CD4-positive, alpha-beta T cell treated with Interferon gamma for 1 hour (primary cell): ENCODE measurements at regions not wholly inside any gene's neighbourhood (a gene's known extent, or its start where the extent isn't known, plus 50 kb on each side); places are given as distances from the start of the nearest gene placed in this dataset.
"Not testable (repeated sequence)": the region's sequence is repeated elsewhere in the genome, so short reads cannot be mapped to it uniquely, and the experiment has no call there.

Experiments
- DNase-seq: peaks from one replicate; pipeline ENCODE4 v3.0.0-alpha.2; 2020

DNA sequence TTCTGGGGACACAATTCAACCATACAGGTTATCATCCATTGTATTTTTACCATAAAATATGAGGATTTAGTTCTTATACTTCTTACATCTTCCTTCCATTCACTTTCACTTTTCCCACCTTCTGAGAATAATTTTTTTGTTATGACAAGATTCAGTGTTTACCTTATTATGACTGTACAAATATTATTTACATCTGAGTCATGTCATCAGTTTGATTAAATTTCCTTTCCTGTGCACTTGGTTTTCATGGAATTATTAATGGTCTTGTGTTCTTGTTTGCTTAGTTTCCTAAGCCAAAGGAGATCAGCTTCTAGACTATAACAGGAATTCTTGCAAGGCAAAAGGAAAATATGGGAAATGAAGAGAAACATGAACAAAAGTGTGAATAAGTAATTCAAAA is 366.5 kb downstream of the TMEM38B start:
- no peak for DNase-seq

DNA sequence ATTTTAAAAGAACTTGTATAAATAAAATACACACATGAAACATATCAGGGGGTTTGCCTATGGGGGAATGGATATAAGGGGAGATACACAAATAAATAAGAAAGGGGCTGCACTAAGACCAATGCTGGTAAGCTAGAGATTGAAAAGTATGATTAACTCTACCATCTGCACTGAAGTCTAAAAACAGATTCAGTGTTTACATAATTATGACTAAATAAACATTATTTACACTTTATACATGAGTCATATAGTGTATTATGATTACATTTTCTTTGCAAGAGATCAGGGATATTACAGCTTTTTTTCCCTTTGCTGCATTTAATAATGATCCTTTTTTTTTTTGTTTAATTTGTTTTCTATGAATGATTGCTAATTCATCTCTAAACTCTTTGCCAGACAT is 367.9 kb downstream of the TMEM38B start:
- no peak for DNase-seq

DNA sequence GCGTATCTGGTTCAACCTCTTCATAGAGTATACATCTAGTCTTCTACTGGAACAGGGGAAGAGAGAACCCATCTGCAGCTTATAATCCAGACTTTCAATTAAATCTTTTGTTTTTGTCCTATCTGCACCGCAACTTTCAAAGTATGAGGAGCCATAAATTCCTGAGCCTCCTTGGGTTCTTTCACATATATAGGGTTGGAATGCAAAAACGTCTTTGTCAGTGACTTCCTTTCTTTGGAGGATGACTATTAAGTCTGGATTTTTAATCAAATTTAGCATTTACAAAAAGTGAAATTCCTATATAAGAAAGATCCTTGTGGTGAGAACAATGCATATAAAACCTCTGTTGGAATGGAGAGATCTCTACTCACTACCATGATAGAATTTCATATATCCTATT is 370.8 kb downstream of the TMEM38B start:
- DNase-seq: no peak

DNA sequence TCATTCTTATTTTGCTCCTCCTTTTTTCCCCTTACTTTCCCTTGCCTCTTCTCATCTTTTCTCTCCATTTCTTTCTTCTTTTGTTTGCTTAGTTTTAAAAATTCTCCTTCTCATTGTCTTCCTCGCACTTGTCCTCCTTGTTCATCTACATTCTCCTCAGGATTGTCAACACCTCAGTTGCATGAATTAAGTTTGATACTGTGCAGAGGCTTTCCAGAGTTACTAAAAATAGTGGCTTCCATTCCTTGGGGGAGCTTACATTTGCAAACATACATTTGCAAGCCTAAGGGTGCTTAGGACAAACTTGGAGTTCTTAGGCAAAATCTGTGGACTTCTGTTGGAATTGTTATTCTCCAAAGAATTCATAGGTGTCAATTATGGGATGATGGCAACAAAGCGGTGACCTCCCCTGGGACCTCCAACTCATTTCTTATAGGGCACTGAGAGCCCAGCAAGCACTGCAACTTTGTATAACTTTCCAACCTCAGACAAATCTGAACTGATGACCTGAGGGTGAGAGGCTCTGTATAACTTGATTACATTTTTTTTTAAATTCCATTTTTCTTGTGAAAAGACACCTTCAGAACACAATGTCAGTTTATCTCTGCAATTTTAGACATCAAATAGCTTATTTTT is 371.4 kb downstream of the TMEM38B start:
- DNase-seq: no peak

GRCh38 chr9:106066940-106067524 is 372.7 kb downstream of the TMEM38B start:
- no peak for DNase-seq

- no peak for DNase-seq
These were observed 374.9 kb downstream of the TMEM38B start for GRCh38 chr9:106069241-106069640.

DNA sequence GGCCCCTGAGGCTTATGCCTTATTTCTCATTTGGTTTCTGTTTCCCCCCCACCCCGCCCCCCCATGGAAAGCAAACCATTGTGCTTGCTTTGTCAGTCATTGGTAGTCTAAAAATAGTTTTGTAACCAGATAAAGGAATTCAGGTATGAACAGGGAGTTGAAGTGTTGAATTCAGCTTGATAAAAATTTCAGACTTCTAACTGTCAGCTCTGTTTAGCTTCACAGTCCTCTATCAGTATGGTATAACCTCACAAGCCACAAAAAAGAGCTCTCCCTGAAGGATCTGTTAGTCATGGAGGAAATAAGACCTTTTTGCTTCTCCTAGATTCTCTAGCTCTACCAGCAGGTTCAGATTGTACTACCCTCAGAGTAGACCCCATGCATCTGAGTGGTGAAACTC is 378.1 kb downstream of the TMEM38B start:
- DNase-seq: no peak

DNA sequence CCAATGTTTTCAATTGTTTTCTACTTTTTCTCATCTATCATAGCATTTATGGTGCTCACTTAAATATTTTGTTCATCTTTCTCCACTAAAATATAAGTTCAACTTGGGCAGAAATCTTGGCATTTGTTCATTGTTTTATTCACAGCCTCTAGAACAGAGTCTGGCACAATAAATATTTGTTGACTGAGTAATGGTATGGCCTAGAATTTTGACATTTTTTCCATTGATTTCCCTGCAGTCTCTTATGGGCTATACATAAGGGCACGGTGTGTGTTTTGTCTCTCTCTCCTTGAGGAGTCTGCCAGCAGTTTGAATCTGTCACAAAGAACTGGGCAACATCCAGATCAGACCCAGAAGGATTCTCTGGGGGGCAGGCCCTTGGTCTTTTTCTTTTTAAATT is 379.7 kb downstream of the TMEM38B start:
- no peak for DNase-seq

- DNase-seq: no peak
These were observed 381.1 kb downstream of the TMEM38B start for GRCh38 chr9:106075236-106075959.

DNA sequence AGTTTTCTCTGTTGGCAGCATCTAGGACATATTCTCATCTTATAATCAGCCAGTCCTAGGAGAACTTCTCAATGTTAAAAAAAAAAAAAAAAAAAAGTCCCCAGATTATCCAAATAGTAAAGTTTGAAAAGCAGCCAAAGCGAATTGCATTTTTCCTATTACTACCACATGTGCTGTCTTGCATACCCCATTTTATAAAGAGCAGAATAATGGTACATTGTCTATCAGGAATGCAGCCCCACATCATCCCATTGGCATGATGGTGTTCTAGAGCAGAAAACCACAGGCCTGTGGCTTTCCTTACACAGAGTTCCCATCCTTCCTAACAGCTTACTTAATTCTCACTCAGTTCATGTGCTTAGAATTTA is 381.6 kb downstream of the TMEM38B start:
- DNase-seq: no peak

DNA sequence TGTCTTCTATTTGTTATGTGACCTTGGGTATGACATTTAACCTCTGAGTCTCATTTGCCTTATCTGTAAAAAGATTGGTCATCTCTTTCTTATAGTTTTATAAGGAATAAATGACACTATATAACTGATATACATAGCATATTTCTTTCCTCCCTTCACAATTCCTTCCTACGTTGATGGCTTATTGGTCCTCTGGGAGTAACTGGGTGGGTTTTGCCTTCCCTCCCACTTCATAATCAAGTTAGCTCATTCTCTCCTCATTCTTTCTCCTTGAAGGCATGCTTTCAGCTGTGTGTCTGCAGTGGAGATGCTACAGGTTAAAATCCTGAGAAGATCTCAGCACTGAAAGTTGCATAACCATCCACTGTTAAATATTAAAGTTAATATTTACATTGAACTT is 382.4 kb downstream of the TMEM38B start:
- no peak for DNase-seq

- DNase-seq: no peak
These were observed 383.4 kb downstream of the TMEM38B start for GRCh38 chr9:106077731-106078130.

DNA sequence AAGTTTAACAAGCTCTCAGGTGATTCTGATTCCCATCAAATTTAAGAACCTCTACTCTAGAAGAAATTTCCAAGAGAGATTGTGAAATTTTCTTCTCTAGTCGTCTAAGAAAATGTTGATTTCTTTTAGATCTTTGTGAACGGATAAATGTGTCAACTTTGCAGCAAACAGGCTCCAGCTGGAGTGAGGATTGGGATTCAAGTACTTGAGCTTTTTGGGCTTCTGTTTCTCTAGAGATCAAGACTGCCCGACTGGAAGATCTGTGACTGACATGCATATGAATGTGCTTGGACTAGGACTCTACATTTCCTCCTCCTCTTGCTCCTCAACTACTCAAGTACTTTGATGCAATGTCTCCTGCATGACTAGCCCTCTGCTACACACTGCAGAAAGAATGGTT is 388.3 kb downstream of the TMEM38B start:
- no peak for DNase-seq

- no peak for DNase-seq
These were observed 390.4 kb downstream of the TMEM38B start for GRCh38 chr9:106084702-106085101.

- DNase-seq: no peak
These were observed 391.1 kb downstream of the TMEM38B start for GRCh38 chr9:106085479-106085878.

DNA sequence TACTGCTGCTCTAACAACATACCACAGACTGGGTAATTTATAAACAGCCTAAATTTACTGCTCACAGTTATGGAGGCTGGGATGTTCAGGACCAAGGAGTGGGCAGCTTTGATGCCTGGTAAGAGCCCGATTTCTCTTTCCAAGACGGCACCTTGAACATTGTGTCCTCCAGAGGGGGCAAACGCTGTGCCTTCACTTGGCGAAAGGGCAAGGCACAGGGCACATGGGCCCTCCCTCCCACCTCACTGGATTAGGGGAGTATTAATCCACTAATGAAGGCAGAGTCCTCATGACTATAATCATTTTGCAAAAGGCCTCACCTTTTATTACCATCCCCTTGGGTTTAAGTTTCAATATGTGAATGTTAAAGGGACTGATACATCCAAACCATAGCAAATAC is 397.7 kb downstream of the TMEM38B start:
- no peak for DNase-seq

- DNase-seq: no peak
These were observed 408.5 kb downstream of the TMEM38B start for GRCh38 chr9:106102821-106103220.

GRCh38 chr9:106104887-106105286 is 410.5 kb downstream of the TMEM38B start:
- DNase-seq: no peak

DNA sequence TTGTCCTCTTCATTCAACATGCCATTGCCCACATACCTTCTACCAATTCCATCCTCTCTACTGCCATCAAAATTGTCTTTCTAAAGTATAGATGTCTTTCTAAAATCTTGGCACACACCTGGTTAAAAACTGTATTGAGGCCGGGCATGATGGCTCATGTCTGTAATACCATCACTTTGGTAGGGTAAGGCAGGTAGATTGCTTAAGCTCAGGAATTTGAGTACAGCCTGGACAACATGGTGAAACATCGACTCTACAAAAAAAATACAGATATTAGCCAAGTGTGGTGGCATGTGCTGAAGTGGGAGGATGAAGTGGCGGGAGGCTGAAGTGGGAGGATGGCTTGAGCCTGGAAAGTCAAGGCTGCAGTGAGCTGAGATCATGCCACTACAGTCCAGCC is 412.1 kb downstream of the TMEM38B start:
- no peak for DNase-seq

- no peak for DNase-seq
These were observed 413.4 kb downstream of the TMEM38B start for GRCh38 chr9:106107716-106108115.

DNA sequence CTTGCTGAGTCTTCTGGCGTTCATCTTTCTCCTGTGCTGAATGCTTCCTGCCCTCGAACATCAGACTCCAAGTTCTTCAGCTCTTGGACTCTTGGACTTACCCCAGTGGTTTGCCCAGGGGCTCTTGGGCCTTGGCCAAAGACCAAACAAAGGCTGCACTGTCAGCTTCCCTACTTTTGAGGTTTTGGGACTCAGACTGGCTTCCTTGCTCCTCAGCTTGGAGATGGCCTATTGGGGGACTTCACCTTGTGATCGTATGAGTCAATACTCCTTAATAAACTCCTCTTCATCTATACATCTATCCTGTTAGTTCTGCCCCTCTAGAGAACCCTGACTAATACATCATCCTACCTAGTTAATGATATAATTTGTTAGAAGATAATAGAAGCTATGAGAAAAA is 415.4 kb downstream of the TMEM38B start:
- not testable (repeated sequence) for DNase-seq

DNA sequence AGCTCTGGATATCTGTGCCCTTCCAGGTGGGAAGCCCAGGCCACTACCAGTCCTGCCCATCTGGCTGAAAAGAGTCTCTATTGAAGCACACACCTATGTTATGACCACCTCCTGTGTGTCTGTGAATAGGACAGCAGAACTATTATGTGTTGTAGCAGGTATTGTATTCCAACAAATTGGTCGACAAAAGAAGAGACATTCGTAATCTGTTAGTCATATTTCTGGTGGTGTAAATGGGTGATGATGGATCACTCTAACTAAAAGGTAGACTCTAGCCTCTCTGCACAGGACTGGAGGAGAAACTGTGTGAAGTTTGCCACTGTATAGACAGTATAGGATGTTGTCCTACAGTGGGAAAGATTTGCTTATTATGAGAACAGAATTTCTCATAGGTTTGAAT is 416.1 kb downstream of the TMEM38B start:
- DNase-seq: no peak

- DNase-seq: no peak
These were observed 416.8 kb downstream of the TMEM38B start for GRCh38 chr9:106111039-106111730.

DNA sequence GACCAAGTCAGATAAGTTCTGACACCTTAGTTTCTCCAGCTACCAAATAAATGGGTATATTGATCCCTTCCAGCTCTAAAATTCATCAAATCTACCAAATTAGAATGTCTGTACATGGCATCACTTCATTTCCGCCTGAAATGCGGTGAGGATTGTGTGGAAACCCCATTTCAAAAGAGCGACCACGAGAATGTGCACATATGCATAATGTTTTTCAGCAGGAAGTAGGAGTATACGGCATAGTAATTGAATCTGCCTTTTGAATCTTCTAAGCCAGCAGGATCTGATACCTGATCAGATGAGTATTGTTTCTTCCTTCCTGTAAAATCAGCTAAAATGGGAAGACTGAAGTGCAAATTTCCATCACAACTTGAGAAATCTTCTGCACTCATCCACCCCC is 418.6 kb downstream of the TMEM38B start:
- DNase-seq: no peak
